Activated naive CD8-positive, alpha-beta T cell treated with anti-CD3 and anti-CD28 coated beads for 36 hours (primary cell): ENCODE measurements at regions not wholly inside any gene's neighbourhood (a gene's known extent, or its start where the extent isn't known, plus 50 kb on each side); places are given as distances from the start of the nearest gene placed in this dataset.

Source experiments
- DNase-seq: peaks from one replicate; pipeline ENCODE4 v3.0.0; 2021
- H3K27ac Mint-ChIP-seq: one replicate; pipeline ENCODE4 v1.8.0; 2022; ENCODE audit warnings: mild to moderate bottlenecking, moderate library complexity, mixed read lengths
- H3K27me3 Mint-ChIP-seq: one replicate; pipeline ENCODE4 v1.8.0; 2022; ENCODE audit warnings: mild to moderate bottlenecking, mixed read lengths
- H3K36me3 Mint-ChIP-seq: one replicate; pipeline ENCODE4 v1.8.0; 2021; ENCODE audit warnings: mild to moderate bottlenecking, mixed read lengths
- H3K4me1 Mint-ChIP-seq: one replicate; pipeline ENCODE4 v1.8.0; 2021; ENCODE audit warnings: mixed read lengths
- H3K4me3 Mint-ChIP-seq: one replicate; pipeline ENCODE4 v1.8.0; 2022; ENCODE audit warnings: mild to moderate bottlenecking, moderate library complexity, mixed read lengths
- H3K9me3 Mint-ChIP-seq: one replicate; pipeline ENCODE4 v1.8.0; 2022; ENCODE audit warnings: mixed read lengths

DNA sequence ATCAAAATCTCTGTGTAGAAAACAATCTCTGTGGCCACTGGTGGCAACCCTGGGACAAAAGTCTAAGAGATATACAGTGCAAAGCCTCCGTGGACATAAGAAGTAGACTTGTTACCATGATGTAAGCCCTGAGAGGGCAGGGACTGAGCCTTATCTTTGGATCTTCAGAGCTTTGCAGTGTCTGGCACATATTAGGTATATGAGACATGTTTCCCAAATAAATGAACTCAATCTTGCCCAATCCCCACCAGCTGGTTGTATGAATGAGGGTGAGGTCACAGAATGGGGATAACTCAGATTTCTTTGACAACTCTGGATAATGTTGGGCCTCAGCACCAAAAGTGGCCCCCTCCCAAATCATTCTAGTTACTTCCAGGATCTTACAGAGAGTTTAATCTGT, 511.4 kb upstream of the DIPK2B start:
- Mint-ChIP-seq H3K4me1 (peaks cover 48% of the 10 kb centered on the region), H3K4me3 (no peak overlapping the region)

DNA sequence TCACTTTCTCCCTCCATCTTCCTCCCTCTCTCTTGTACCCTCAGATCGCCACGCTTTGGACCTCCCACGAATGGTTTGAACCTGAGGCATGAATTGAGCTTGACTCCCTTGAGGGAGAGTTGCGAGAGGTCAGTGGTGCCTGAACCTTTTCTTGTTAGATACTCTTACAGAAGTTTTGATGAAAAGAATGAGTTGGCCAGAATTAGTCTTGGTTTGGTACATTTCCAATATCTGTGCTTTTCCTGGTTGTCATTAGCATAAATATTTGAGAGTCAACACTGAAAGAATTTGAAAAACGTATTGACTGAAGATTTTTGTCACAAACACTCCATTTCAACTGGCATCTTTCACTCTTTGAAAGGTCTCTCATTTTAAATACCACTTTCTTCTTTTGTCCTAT, 510.6 kb upstream of the DIPK2B start:
- Mint-ChIP-seq H3K9me3 (peaks cover 2% of the 10 kb centered on the region), H3K36me3 (no peaks in the 10 kb centered on the region), H3K27me3 (no peaks in the 10 kb centered on the region), H3K4me1 (peaks cover 47% of the 10 kb centered on the region), H3K27ac (peak overlapping the region; percentile 76), H3K4me3 (no peak overlapping the region)
- DNase-seq = no peak

More for the DNA sequence above, 511.4 kb upstream of the DIPK2B start:
- Mint-ChIP-seq H3K9me3 (peaks cover 2% of the 10 kb centered on the region), H3K27ac (no peak overlapping the region), H3K36me3 (no peaks in the 10 kb centered on the region), H3K27me3 (no peaks in the 10 kb centered on the region)
- DNase-seq = no peak

DNA sequence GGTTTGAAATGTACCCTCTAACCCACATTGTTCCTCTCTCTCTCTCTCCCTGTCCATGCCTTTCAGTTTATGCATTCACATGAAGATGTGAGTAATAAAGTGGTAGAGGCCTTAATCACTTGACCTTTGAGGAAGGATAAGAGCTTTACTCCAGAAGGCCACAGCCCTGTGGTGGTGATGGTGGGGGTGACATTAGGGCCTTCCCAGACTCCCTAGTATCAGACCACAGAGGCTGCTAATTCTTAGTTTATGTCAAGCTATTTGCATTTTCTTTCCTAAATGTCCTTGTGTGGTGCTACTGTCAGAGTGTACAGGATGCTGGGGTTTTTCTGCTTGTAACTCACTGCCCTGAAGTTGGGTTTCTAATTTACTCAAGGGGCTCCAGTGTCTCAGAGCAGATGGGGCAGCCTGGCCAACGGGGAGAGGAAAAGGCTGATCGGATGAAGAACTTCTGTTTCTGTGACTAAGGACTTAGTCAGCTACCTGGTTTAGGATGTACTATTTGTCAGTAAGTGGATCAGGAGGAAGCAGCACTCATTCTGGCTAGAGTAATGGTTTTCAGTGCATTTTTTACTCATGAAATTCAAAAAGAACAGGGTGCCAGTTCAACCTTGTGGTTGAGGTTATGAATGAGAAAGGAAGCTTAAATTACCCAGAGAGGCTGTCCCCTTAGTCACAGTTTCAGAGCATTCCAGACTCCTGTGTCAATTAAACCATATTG, 509.6 kb upstream of the DIPK2B start:
- Mint-ChIP-seq H3K36me3 (no peaks in the 10 kb centered on the region), H3K27me3 (no peaks in the 10 kb centered on the region)
- DNase-seq = peak; percentile 61

DNA sequence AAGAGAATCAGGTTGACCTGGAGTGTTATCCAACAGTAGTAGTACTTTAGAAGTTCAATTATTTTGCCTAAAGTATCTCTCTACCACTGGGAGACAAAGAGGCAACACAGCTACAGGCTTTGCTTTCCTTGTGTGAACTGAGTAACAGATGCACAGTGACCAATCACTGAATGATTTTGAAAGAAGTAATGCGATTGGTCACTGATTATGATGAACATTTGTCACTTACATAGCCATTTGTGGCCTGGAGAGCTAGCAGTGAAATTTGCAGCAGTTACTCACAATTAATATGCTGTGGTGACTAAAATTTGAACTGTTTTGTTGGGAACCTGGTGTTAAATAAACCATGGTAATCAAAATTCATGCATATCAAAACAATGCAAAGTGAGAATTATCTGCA, 508.7 kb upstream of the DIPK2B start:
- Mint-ChIP-seq H3K9me3 (peaks cover 2% of the 10 kb centered on the region), H3K36me3 (no peaks in the 10 kb centered on the region), H3K4me3 (no peak overlapping the region), H3K27me3 (no peaks in the 10 kb centered on the region), H3K27ac (peak overlapping the region; percentile 79), H3K4me1 (peaks cover 29% of the 10 kb centered on the region)
- no peak for DNase-seq

More for the DNA sequence above, 509.6 kb upstream of the DIPK2B start:
- H3K4me3 Mint-ChIP-seq = no peak overlapping the region
- peaks cover 37% of the 10 kb centered on the region for H3K4me1 Mint-ChIP-seq
- peak overlapping the region; percentile 79 for H3K27ac Mint-ChIP-seq
- H3K9me3 Mint-ChIP-seq = peaks cover 4% of the 10 kb centered on the region

DNA sequence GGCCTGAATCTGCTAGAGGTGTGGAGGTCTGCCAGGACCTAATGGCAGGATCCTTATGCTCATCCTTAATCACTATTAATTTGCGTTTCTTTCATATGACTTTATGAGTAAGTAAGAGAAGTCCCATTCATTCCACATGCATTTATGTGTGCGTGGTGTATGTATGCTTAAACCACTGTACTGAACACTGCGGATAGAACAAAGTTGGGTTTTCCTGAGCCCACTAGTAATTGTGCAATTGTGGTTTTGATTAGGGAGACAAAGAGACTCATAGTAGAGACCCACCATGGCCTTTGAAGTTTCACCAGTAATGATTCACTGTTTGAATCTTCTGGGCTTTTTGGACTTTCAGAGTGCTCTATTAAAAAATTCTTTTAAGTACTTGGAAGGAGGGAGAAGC, 498.5 kb upstream of the DIPK2B start:
- Mint-ChIP-seq H3K4me1 (peaks cover 12% of the 10 kb centered on the region), H3K9me3 (peaks cover 2% of the 10 kb centered on the region), H3K27me3 (no peaks in the 10 kb centered on the region), H3K27ac (no peak overlapping the region), H3K4me3 (no peak overlapping the region), H3K36me3 (peaks cover 1% of the 10 kb centered on the region)
- DNase-seq = no peak

DNA sequence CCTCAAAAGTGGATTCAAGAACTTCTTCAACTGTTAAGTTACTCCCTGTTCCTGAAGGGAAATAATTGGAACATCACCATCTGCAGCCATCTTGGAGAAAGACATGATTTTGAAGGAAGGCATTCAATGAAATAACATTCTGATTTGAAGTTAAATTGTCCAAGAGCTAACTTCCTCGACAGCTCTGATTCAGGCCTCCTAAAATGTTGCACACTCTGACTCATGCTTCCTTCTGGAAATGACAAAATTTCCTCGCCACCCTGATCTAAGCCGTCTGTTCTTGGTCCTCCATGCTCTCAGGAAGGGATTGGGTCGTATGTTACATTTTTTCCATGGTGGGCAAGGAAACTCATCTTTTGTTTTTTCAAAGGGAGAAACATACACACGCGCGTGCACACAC, 496.9 kb upstream of the DIPK2B start:
- H3K27ac Mint-ChIP-seq = no peak overlapping the region
- H3K4me1 Mint-ChIP-seq = peaks cover 12% of the 10 kb centered on the region
- no peak overlapping the region for H3K4me3 Mint-ChIP-seq
- no peak for DNase-seq
- no peaks in the 10 kb centered on the region for H3K27me3 Mint-ChIP-seq
- no peaks in the 10 kb centered on the region for H3K36me3 Mint-ChIP-seq
- H3K9me3 Mint-ChIP-seq = peaks cover 2% of the 10 kb centered on the region

DNA sequence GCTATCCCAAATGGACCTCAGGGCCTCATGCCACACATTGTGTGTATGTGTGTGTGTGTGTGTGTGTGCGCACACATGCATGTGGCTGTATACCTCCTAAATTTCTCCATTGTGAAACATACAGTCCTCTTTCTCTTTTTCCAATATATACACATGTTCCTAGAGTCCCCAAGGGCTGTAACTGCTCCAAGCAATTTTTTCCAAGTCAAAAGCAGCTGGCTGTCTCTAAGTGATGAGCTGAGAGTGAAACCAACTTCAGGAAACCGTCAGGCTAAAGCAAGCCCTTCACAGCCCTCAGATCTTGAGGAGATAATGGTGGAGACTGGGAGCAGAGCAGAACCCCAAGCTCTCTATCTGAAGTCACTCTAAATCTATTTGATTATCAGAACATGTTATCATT, 496.1 kb upstream of the DIPK2B start:
- Mint-ChIP-seq H3K9me3 (peaks cover 2% of the 10 kb centered on the region), H3K4me1 (peaks cover 12% of the 10 kb centered on the region), H3K36me3 (no peaks in the 10 kb centered on the region), H3K4me3 (no peak overlapping the region), H3K27ac (no peak overlapping the region), H3K27me3 (no peaks in the 10 kb centered on the region)
- DNase-seq = no peak

DNA sequence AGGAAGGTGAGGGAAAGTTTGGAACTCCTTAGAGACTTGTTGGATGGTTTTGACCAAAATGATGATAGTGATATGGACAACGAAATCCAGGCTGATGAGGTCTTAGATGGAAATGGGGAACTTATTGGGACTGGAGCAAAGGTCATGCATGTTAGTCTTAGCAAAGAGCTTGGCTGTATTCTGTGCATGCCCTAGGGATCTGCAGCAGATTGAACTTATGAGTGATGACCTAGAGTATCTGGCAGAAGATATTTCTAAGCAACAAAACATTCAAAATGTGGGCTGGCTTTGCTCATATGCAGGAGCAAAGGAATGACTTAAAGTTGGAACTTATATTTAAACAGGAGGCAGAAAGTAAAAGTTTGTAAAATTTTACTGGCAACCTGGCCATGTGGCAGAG, 489.3 kb upstream of the DIPK2B start:
- DNase-seq = no peak
- Mint-ChIP-seq H3K27me3 (peaks cover 6% of the 10 kb centered on the region), H3K4me3 (no peak overlapping the region), H3K36me3 (no peaks in the 10 kb centered on the region), H3K9me3 (no peaks in the 10 kb centered on the region), H3K27ac (no peak overlapping the region), H3K4me1 (no peaks in the 10 kb centered on the region)

DNA sequence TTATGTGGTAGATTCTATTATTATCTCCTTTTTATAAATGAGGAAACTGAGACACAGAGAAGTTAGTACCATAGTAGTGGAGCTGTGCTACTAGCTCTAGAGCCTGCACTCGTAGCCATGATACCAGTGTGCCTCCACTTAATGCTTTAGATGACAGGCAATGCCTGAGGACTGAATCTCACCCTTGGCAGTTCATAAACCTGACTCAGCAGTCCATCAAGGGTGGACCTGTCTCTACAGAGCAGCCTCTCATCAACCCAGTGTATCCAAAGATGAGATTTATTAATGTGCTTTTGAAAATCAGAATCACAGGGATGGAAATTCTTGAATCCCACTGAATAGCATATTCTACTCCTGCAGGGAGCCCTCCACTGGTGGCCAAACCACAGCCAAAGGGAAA, 483.2 kb upstream of the DIPK2B start:
- Mint-ChIP-seq H3K4me3 (no peak overlapping the region), H3K36me3 (no peaks in the 10 kb centered on the region), H3K27ac (no peak overlapping the region), H3K9me3 (no peaks in the 10 kb centered on the region), H3K27me3 (peaks cover 4% of the 10 kb centered on the region), H3K4me1 (no peaks in the 10 kb centered on the region)
- no peak for DNase-seq

DNA sequence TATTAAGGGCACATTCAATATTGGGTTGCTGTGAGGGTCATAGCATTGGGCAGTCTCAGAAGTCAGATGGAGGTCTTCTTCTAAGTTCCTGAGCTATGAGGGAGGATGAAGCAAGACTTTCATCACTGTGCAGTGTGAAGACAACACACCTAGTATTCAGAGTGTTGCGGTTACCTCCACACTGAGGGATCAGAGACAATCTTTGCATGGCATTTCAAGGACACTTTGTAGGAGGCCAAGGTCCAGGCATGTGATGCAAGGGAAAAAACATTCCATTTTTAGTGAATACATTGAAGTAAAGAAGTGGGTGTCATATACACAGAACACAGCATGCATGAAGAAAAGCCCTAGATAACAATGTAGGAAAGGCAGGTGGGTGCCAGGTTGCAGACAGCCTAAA, 481.2 kb upstream of the DIPK2B start:
- Mint-ChIP-seq H3K4me3 (no peak overlapping the region), H3K9me3 (no peaks in the 10 kb centered on the region), H3K27ac (no peak overlapping the region), H3K36me3 (no peaks in the 10 kb centered on the region), H3K27me3 (peaks cover 4% of the 10 kb centered on the region), H3K4me1 (no peaks in the 10 kb centered on the region)
- DNase-seq = no peak

DNA sequence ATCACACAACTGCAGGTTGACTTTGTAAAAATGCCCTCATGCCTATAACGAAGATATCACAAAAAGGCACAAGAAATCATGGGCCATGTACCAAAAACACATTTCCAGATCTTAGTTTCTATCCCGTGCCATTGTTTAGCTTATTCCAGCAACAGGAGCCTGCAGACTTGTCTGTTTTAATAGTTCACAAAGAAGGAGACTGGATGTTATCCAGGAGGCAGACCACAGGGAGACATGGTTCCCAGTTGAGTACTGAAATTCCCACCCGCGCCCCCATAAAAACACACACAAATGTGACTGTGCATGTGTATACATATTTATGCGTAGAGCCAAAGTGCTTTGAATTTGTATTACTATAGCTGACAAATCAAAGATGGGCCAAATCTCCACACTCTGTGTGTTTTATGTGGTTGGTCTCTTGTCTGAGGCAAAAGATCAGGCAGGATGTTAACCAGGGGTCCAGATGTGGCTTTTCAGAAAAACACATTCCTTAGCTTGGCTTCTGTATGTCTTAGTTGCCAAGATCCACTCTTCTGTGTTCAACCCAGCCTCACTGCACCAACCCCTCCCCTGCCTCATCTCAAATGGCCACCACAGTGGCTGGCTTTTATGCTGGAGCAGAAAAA, 469.2 kb upstream of the DIPK2B start:
- H3K27me3 Mint-ChIP-seq = no peaks in the 10 kb centered on the region
- H3K4me1 Mint-ChIP-seq = peaks cover 2% of the 10 kb centered on the region
- H3K27ac Mint-ChIP-seq = no peak overlapping the region
- H3K36me3 Mint-ChIP-seq = no peaks in the 10 kb centered on the region
- no peak for DNase-seq
- H3K4me3 Mint-ChIP-seq = no peak overlapping the region
- no peaks in the 10 kb centered on the region for H3K9me3 Mint-ChIP-seq

DNA sequence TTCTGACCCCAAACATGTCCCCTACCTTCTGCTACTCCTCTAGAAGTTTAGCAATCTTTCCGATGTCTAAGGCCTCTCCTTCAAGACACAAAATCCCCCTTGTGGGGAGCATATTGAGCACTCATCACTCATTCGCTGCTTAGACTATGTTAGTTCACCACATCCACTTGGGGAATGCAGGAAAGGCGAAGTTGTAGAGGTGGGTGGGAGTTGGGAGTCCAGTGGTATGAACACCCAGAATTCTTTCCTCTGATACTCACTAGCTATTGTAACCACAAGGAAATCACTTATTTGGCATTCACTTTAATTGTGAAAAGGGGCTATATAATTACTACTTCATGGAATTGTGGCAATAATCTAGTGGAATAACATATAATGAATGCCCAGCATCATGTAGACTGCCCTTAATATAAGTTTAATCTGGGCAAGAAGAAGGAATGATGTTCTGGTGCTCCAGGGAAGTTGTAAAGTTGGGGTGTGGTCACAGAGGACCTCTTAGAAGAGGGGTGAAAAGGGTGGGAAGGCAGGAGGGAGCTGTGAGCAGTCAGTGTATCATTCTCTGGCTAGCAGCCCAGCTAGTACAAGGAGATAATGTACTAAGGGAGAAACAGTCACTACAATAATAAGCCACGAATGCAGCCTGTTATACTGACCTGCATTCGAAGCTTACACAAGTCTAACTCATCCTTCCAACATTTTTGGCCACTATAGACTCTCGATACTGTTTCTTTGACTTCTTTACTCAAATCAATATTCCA, 468.2 kb upstream of the DIPK2B start:
- Mint-ChIP-seq H3K36me3 (no peaks in the 10 kb centered on the region), H3K4me1 (peaks cover 2% of the 10 kb centered on the region), H3K27ac (no peak overlapping the region), H3K4me3 (no peak overlapping the region), H3K9me3 (no peaks in the 10 kb centered on the region), H3K27me3 (no peaks in the 10 kb centered on the region)
- no peak for DNase-seq

DNA sequence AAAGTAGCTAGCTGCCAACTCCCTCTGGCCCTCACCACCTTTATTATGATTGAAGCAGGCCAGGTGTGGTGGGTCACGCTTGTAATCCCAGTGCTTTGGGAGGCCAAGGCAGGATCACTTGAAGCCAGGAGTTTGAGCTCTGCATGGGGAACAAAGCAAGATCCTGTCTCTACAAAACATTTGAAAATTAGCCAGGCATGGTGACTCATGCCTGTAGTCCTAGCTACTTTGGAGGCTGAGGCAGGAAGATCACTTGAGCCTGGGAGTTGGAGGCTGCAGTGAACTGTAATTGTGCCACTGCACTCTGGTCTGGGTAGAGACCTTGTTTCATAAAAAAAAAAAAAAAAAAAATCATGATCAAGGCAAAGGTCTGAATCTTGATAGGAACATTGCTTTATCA, 467.0 kb upstream of the DIPK2B start:
- no peaks in the 10 kb centered on the region for H3K9me3 Mint-ChIP-seq
- H3K27ac Mint-ChIP-seq = no peak overlapping the region
- peaks cover 2% of the 10 kb centered on the region for H3K4me1 Mint-ChIP-seq
- no peaks in the 10 kb centered on the region for H3K36me3 Mint-ChIP-seq
- no peaks in the 10 kb centered on the region for H3K27me3 Mint-ChIP-seq
- H3K4me3 Mint-ChIP-seq = no peak overlapping the region
- DNase-seq = no peak

DNA sequence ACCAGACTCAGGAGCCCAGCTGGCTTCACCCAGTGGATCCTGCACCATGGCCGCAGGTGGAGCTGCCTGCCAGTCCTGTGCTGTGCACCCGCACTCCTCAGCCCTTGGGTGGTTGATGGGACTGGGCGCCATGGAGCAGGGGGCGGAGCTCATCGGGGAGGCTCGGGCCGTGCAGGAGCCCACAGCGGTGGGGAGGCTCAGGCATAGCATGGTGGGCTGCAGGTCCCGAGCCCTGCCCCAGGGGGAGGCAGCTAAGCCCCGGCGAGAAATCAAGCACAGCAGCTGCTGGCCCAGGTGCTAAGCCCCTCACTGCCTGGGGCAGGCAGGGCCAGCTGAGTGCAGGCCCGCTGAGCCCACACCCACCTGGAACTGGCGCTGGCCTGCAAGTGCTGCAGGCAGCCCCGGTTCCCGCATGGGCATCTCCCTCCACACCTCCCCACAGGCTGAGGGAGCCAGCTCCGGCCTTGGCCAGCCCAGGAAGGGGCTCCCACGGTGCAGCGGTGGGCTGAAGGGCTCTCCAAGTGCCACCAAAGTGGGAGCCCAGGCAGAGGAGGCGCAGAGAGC, 464.1 kb upstream of the DIPK2B start:
- Mint-ChIP-seq H3K4me3 (no peak overlapping the region), H3K9me3 (no peaks in the 10 kb centered on the region), H3K4me1 (peaks cover 2% of the 10 kb centered on the region), H3K27ac (no peak overlapping the region), H3K27me3 (no peaks in the 10 kb centered on the region), H3K36me3 (no peaks in the 10 kb centered on the region)
- no peak for DNase-seq

DNA sequence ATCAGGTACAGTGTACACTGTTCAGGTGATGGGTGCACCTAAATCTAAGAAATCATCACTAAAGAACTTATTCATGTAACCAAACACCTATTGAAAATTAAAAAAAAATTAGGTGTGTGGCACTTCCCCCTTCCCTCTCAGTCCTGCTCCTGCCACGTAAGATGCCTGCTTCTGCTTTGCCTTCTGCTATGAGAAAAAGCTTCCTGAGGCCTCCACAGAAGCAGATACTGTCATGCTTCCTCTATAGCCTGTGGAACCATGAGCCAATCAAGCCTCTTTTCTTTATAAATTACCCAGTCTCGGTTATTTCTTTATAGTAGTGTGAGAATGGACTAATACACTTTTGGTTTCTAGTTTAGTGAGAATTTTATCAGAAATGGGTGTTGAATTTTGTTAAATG, 459.8 kb upstream of the DIPK2B start:
- no peaks in the 10 kb centered on the region for H3K27me3 Mint-ChIP-seq
- no peak overlapping the region for H3K27ac Mint-ChIP-seq
- peaks cover 1% of the 10 kb centered on the region for H3K9me3 Mint-ChIP-seq
- DNase-seq = no peak
- H3K4me3 Mint-ChIP-seq = no peak overlapping the region
- H3K4me1 Mint-ChIP-seq = no peaks in the 10 kb centered on the region
- H3K36me3 Mint-ChIP-seq = no peaks in the 10 kb centered on the region
